Mesothelial cell of epicardium (in vitro differentiated cells): ENCODE measurements at regions not wholly inside any gene's neighbourhood (a gene's known extent, or its start where the extent isn't known, plus 50 kb on each side); places are given as distances from the start of the nearest gene placed in this dataset.

ENCODE experiments used
- DNase-seq, 2 experiments: peaks; one replicate each; pipeline ENCODE4 v3.0.0; 2021; ENCODE audit warnings: low spot score in 2 of 2; ENCODE audit not compliant: unreplicated experiment in 2 of 2
- H3K27ac Mint-ChIP-seq: 2 replicates; pipeline ENCODE4 v1.8.0; 2021; ENCODE audit warnings: mixed read lengths
- H3K27me3 Mint-ChIP-seq: 2 replicates; pipeline ENCODE4 v1.8.0; 2021; ENCODE audit warnings: low read depth, mixed read lengths
- H3K36me3 Mint-ChIP-seq: 2 replicates; pipeline ENCODE4 v1.8.0; 2021; ENCODE audit warnings: mixed read lengths
- H3K4me1 Mint-ChIP-seq: 2 replicates; pipeline ENCODE4 v1.8.0; 2021; ENCODE audit warnings: mixed read lengths
- H3K4me3 Mint-ChIP-seq: 2 replicates; pipeline ENCODE4 v1.8.0; 2021; ENCODE audit warnings: mild to moderate bottlenecking, moderate library complexity, mixed read lengths
- H3K9me3 Mint-ChIP-seq: 2 replicates; pipeline ENCODE4 v1.8.0; 2021; ENCODE audit warnings: mixed read lengths
- CTCF ChIP-seq: fragments of 200-600 bp; sonication (generic); IDR thresholded peaks from one replicate; pipeline ENCODE4 v1.5.0; 2021; ENCODE audit warnings: antibody characterized with exemption; ENCODE audit not compliant: unreplicated experiment

GRCh38 chrX:150234126-150234525 lies 129.0 kb upstream of the MAMLD1 start:
- no peak overlapping the region for H3K27ac Mint-ChIP-seq
- H3K36me3 Mint-ChIP-seq, result no peaks in the 10 kb centered on the region
- H3K27me3 Mint-ChIP-seq, result peaks cover 7% of the 10 kb centered on the region
- no peak for TF ChIP-seq CTCF
- H3K9me3 Mint-ChIP-seq, result peaks cover 32% of the 10 kb centered on the region
- no peaks in the 10 kb centered on the region for H3K4me1 Mint-ChIP-seq
- H3K4me3 Mint-ChIP-seq, result no peak overlapping the region
- DNase-seq, result no peak

- Mint-ChIP-seq H3K36me3 (no peaks in the 10 kb centered on the region), H3K27me3 (no peaks in the 10 kb centered on the region), H3K4me3 (no peak overlapping the region), H3K27ac (no peak overlapping the region), H3K4me1 (no peaks in the 10 kb centered on the region), H3K9me3 (peaks cover 25% of the 10 kb centered on the region)
- DNase-seq, result no peak
- no peak for TF ChIP-seq CTCF
Observed at GRCh38 chrX:150236327-150236726, 126.8 kb upstream of the MAMLD1 start.

- H3K4me3 Mint-ChIP-seq, result no peak overlapping the region
- H3K4me1 Mint-ChIP-seq, result no peaks in the 10 kb centered on the region
- H3K36me3 Mint-ChIP-seq, result no peaks in the 10 kb centered on the region
- TF ChIP-seq CTCF, result no peak
- no peak overlapping the region for H3K27ac Mint-ChIP-seq
- H3K9me3 Mint-ChIP-seq, result peaks cover 17% of the 10 kb centered on the region
- no peak for DNase-seq
- no peaks in the 10 kb centered on the region for H3K27me3 Mint-ChIP-seq
Observed at GRCh38 chrX:150238632-150239382, 124.3 kb upstream of the MAMLD1 start.

GRCh38 chrX:150239946-150240642 lies 123.0 kb upstream of the MAMLD1 start:
- no peak overlapping the region for H3K27ac Mint-ChIP-seq
- no peak overlapping the region for H3K4me3 Mint-ChIP-seq
- TF ChIP-seq CTCF, result no peak
- peaks cover 11% of the 10 kb centered on the region for H3K9me3 Mint-ChIP-seq
- no peak for DNase-seq
- H3K4me1 Mint-ChIP-seq, result no peaks in the 10 kb centered on the region
- H3K27me3 Mint-ChIP-seq, result no peaks in the 10 kb centered on the region
- no peaks in the 10 kb centered on the region for H3K36me3 Mint-ChIP-seq

- H3K9me3 Mint-ChIP-seq, result peaks cover 13% of the 10 kb centered on the region
- H3K27ac Mint-ChIP-seq, result no peak overlapping the region
- H3K4me1 Mint-ChIP-seq, result no peaks in the 10 kb centered on the region
- no peak for DNase-seq
- H3K4me3 Mint-ChIP-seq, result no peak overlapping the region
- no peaks in the 10 kb centered on the region for H3K36me3 Mint-ChIP-seq
- H3K27me3 Mint-ChIP-seq, result no peaks in the 10 kb centered on the region
- TF ChIP-seq CTCF, result no peak
Observed at GRCh38 chrX:150240643-150240970, 122.5 kb upstream of the MAMLD1 start.
